H9 (cell line): ENCODE measurements at regions not wholly inside any gene's neighbourhood (a gene's known extent, or its start where the extent isn't known, plus 50 kb on each side); places are given as distances from the start of the nearest gene placed in this dataset.

Experiments used
- DNase-seq: peaks from one replicate; pipeline ENCODE4 v3.0.0-alpha.2; 2017
- H2AFZ ChIP-seq: one replicate; pipeline ENCODE4 v1.6.1; 2013; ENCODE audit warnings: mild to moderate bottlenecking, low read length, control low read depth, moderate library complexity
- H2AK5ac ChIP-seq: 2 replicates; pipeline ENCODE4 v1.6.1; 2013; ENCODE audit warnings: low read length, control low read depth, mixed read lengths; ENCODE audit not compliant: insufficient read length
- H2BK120ac ChIP-seq: one replicate; pipeline ENCODE4 v1.6.1; 2013; ENCODE audit warnings: low read depth, mild to moderate bottlenecking, low read length, control low read depth, inconsistent platforms; ENCODE audit not compliant: poor library complexity, severe bottlenecking
- H2BK12ac ChIP-seq: 2 replicates; pipeline ENCODE4 v1.6.1; 2013; ENCODE audit warnings: low read length, control low read depth, mixed read lengths, low read depth; ENCODE audit not compliant: insufficient read length
- H2BK15ac ChIP-seq: 2 replicates; pipeline ENCODE4 v1.6.1; 2013; ENCODE audit warnings: low read depth, low read length, control low read depth
- H2BK20ac ChIP-seq: one replicate; pipeline ENCODE4 v1.6.1; 2013; ENCODE audit warnings: low read depth, mild to moderate bottlenecking, low read length, control low read depth, inconsistent platforms; ENCODE audit not compliant: poor library complexity, severe bottlenecking
- H2BK5ac ChIP-seq: 2 replicates; pipeline ENCODE4 v1.6.1; 2013; ENCODE audit warnings: low read length, control low read depth, mixed read lengths; ENCODE audit not compliant: insufficient read length
- H3K14ac ChIP-seq: 2 replicates; pipeline ENCODE4 v1.6.1; 2013; ENCODE audit warnings: low read length, control low read depth; ENCODE audit not compliant: insufficient read depth
- H3K18ac ChIP-seq: 2 replicates; pipeline ENCODE4 v1.6.1; 2013; ENCODE audit warnings: low read depth, mild to moderate bottlenecking, mixed read lengths, low read length, control low read depth; ENCODE audit not compliant: insufficient read length
- H3K23ac ChIP-seq: 2 replicates; pipeline ENCODE4 v1.6.1; 2013; ENCODE audit warnings: low read length, control low read depth, mixed read lengths, low read depth; ENCODE audit not compliant: insufficient read length
- H3K23me2 ChIP-seq: 2 replicates; pipeline ENCODE4 v1.6.1; 2013; ENCODE audit warnings: low read depth, mild to moderate bottlenecking, mixed read lengths, low read length, control low read depth; ENCODE audit not compliant: insufficient read length, poor library complexity, severe bottlenecking
- H3K27ac ChIP-seq: 2 replicates; pipeline ENCODE4 v1.5.1; 2013; ENCODE audit warnings: low read length, control low read depth, mixed read lengths, low read depth; ENCODE audit not compliant: insufficient read length
- H3K27me3 ChIP-seq: 2 replicates; pipeline ENCODE4 v1.6.1; 2013; ENCODE audit warnings: low read length, control low read depth, inconsistent platforms; ENCODE audit not compliant: insufficient read depth
- H3K4ac ChIP-seq: 2 replicates; pipeline ENCODE4 v1.6.1; 2013; ENCODE audit warnings: low read depth, mild to moderate bottlenecking, control low read depth, inconsistent platforms, low read length, moderate library complexity
- H3K4me1 ChIP-seq: 2 replicates; pipeline ENCODE4 v1.6.1; 2013; ENCODE audit warnings: low read length, control low read depth, inconsistent platforms; ENCODE audit not compliant: insufficient read depth
- H3K4me2 ChIP-seq: 2 replicates; pipeline ENCODE4 v1.6.1; 2013; ENCODE audit warnings: low read length, control low read depth, mixed read lengths; ENCODE audit not compliant: insufficient read length, insufficient read depth
- H3K56ac ChIP-seq: 2 replicates; pipeline ENCODE4 v1.6.1; 2013; ENCODE audit warnings: low read depth, mild to moderate bottlenecking, mixed read lengths, low read length, control low read depth; ENCODE audit not compliant: insufficient read length
- H3K79me1 ChIP-seq: 2 replicates; pipeline ENCODE4 v1.6.1; 2013; ENCODE audit warnings: low read depth, mild to moderate bottlenecking, moderate library complexity, low read length, control low read depth, inconsistent platforms; ENCODE audit not compliant: insufficient read depth, poor library complexity, severe bottlenecking
- H3K79me2 ChIP-seq: 2 replicates; pipeline ENCODE4 v1.6.1; 2013; ENCODE audit warnings: low read length, control low read depth, inconsistent platforms; ENCODE audit not compliant: insufficient read depth
- H3K9ac ChIP-seq: 2 replicates; pipeline ENCODE4 v1.6.1; 2013; ENCODE audit warnings: low read length, control low read depth, mixed read lengths; ENCODE audit not compliant: insufficient read length; ENCODE audit errors: extremely low read depth
- H3K9me3 ChIP-seq: one replicate; pipeline ENCODE4 v1.6.1; 2013; ENCODE audit warnings: low read depth, low read length, inconsistent platforms; ENCODE audit not compliant: control insufficient read depth
- H3T11ph ChIP-seq: one replicate; pipeline ENCODE4 v1.6.1; 2013; ENCODE audit warnings: mild to moderate bottlenecking, low read length, control low read depth, inconsistent platforms
- H4K20me1 ChIP-seq: one replicate; pipeline ENCODE4 v1.6.1; 2013; ENCODE audit not compliant: control insufficient read depth, insufficient read length, insufficient read depth
- H4K5ac ChIP-seq: 2 replicates; pipeline ENCODE4 v1.6.1; 2013; ENCODE audit warnings: low read depth, mild to moderate bottlenecking, mixed read lengths, low read length, control low read depth; ENCODE audit not compliant: insufficient read length
- H4K8ac ChIP-seq: replicated peaks from 2 replicates; pipeline ENCODE4 v1.6.1; 2013; ENCODE audit warnings: low read length, control low read depth, mixed read lengths, low read depth; ENCODE audit not compliant: insufficient read length
- H4K91ac ChIP-seq: 2 replicates; pipeline ENCODE4 v1.6.1; 2013; ENCODE audit warnings: low read depth, mild to moderate bottlenecking, moderate library complexity, mixed read lengths, low read length, control low read depth; ENCODE audit not compliant: insufficient read length
- H3K27ac Mint-ChIP-seq, 3 experiments: 2 replicates in 2 of 3; 3 replicates in 1 of 3; pipeline ENCODE4 v1.8.0; 2020 to 2021; ENCODE audit warnings: mixed read lengths in 3 of 3, mild to moderate bottlenecking in 1 of 3, moderate library complexity in 1 of 3
- H3K27me3 Mint-ChIP-seq: 2 replicates; pipeline ENCODE4 v1.8.0; 2021; ENCODE audit warnings: low read depth, mild to moderate bottlenecking, moderate library complexity, mixed read lengths
- H3K36me3 Mint-ChIP-seq, 3 experiments: 2 replicates in 2 of 3; 3 replicates in 1 of 3; pipeline ENCODE4 v1.8.0; 2020 to 2021; ENCODE audit warnings: low read depth in 3 of 3, mixed read lengths in 3 of 3; ENCODE audit not compliant: insufficient read depth in 1 of 3
- H3K4me1 Mint-ChIP-seq, 2 experiments: 2 replicates each; pipeline ENCODE4 v1.8.0; 2020; ENCODE audit warnings: mixed read lengths in 2 of 2
- H3K4me3 Mint-ChIP-seq, 2 experiments: 2 replicates in 1 of 2; 3 replicates in 1 of 2; pipeline ENCODE4 v1.8.0; 2020 to 2021; ENCODE audit warnings: mild to moderate bottlenecking in 2 of 2, mixed read lengths in 2 of 2, moderate library complexity in 1 of 2
- H3K9me3 Mint-ChIP-seq, 2 experiments: 2 replicates in 1 of 2; 3 replicates in 1 of 2; pipeline ENCODE4 v1.8.0; 2020; ENCODE audit warnings: mild to moderate bottlenecking in 2 of 2, mixed read lengths in 2 of 2, moderate library complexity in 1 of 2
- CTCF ChIP-seq: fragments of 200-600 bp; sonication (generic); conservative IDR thresholded peaks from 3 replicates; pipeline ENCODE4 v1.8.0; 2021; ENCODE audit warnings: antibody characterized with exemption, mild to moderate bottlenecking
- WGBS: extraction: QIAGEN DNeasy Blood & Tissue Kit; methylation state at CpG from one replicate; pipeline ENCODE4 v1.1.7; 2013; ENCODE audit warnings: missing lambda C conversion rate, low lambda C conversion rate, mixed read lengths; ENCODE audit not compliant: insufficient read length; ENCODE audit errors: extremely low coverage; 5-methylcytosine and 5-hydroxymethylcytosine counted together

GRCh38 chr1:192256674-192257334, 60.0 kb upstream of the RGS21 start:
- H4K91ac ChIP-seq, result no peak overlapping the region
- H2BK15ac ChIP-seq, result no peak overlapping the region
- H3K9me3 Mint-ChIP-seq, result peaks cover 3 to 4% of the 10 kb centered on the region in 2 experiments; a peak in 3 of 5 replicates
- no peak overlapping the region for H2BK120ac ChIP-seq
- H3K23me2 ChIP-seq, result no peaks in the 10 kb centered on the region
- no peak overlapping the region for H3T11ph ChIP-seq
- H3K4me1 ChIP-seq, result no peaks in the 10 kb centered on the region
- no peak overlapping the region for H4K8ac ChIP-seq
- no peak overlapping the region for H3K27ac ChIP-seq
- H3K79me2 ChIP-seq, result no peaks in the 10 kb centered on the region
- H3K4ac ChIP-seq, result no peak overlapping the region
- no peak for DNase-seq
- H3K79me1 ChIP-seq, result no peaks in the 10 kb centered on the region
- H3K9me3 ChIP-seq, result no peaks in the 10 kb centered on the region
- no peak overlapping the region for H3K14ac ChIP-seq
- H3K4me2 ChIP-seq, result no peak overlapping the region
- H3K23ac ChIP-seq, result no peak overlapping the region
- H4K20me1 ChIP-seq, result no peaks in the 10 kb centered on the region
- H4K5ac ChIP-seq, result no peak overlapping the region
- no peak overlapping the region for H3K27ac Mint-ChIP-seq
- no peak overlapping the region for H3K56ac ChIP-seq
- no peak overlapping the region for H2BK12ac ChIP-seq
- no peak overlapping the region for H2AFZ ChIP-seq
- TF ChIP-seq CTCF, result no peak
- no peaks in the 10 kb centered on the region for H3K27me3 ChIP-seq
- no peak overlapping the region for H3K18ac ChIP-seq
- WGBS, result no CpG with 5 or more reads among the region's 5 CpGs
- H3K36me3 Mint-ChIP-seq, result no peaks in the 10 kb centered on the region
- H2BK5ac ChIP-seq, result no peak overlapping the region
- 0 out of 4 replicates have a peak, but pooled peaks cover 0 to 2% of the 10 kb centered on the region in 2 experiments for H3K4me1 Mint-ChIP-seq
- H2BK20ac ChIP-seq, result no peak overlapping the region
- H3K27me3 Mint-ChIP-seq, result no peaks in the 10 kb centered on the region
- no peak overlapping the region for H2AK5ac ChIP-seq
- H3K9ac ChIP-seq, result no peak overlapping the region
- no peak overlapping the region for H3K4me3 Mint-ChIP-seq
